HG02840 (cell line): ENCODE measurements at regions not wholly inside any gene's neighbourhood (a gene's known extent, or its start where the extent isn't known, plus 50 kb on each side); places are given as distances from the start of the nearest gene placed in this dataset.

Source experiments
- ATAC-seq: cut with Tn5 transposase; IDR thresholded peaks from one replicate; pipeline ENCODE4 v1.9.1; 2021; ENCODE audit warnings: mild to moderate bottlenecking, moderate library complexity, moderate number of reproducible peaks; ENCODE audit not compliant: unreplicated experiment, low FRiP score

DNA sequence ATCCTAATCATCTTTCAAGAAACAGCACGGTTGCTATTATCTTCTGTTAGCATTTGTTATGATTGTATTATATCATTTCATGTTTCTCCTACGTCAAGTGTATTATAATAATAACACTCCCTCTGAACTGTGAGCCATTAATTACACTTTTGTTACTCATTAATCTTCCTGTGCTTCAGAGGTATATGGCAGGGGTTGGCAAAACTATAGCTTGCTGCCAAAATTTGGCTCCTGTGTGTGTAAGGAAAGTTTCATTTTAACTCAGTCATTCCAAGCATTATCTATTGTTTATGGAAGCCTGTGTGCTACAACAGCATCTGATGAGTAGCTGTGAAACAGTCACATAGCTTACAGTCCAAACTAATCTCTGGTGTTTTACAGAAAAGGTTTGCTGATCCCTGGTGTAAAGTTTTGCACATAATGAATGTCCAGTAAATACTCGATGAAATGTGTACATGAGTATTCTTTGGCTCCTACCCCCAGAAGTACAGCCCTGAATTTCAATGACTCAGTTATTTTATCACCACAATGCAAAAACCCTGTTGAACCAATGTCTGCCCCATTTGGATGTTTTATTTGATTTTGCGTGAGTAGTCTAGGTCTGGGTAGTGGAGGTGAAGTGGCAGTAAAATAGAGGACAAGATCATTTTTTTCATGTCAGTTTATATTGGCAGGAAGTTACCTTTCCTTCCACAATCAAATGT lies 648.2 kb downstream of the MAT2B start:
- ATAC-seq, result no peak

DNA sequence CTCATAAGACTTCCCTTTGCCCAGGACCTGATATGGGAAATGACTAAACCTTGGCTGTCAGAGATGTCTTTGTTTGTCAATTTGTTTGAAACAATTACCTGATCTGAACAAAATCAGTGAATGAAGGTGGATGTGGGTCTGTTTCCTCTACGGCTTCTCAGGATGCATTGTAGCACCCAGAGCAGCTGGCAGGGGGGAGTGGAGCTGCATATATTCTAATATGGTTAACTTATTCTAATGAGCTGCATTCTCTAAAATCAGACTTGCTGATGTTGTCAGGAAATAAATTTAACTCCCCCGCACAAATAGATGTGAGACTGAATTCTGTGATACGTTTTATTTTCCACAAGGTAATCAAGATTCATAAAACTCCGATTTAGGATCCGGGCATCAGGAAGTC lies 665.4 kb downstream of the MAT2B start:
- no peak for ATAC-seq

GRCh38 chr5:164175083-164175482 lies 669.7 kb downstream of the MAT2B start:
- ATAC-seq, result no peak

GRCh38 chr5:164179406-164179805 lies 674.0 kb downstream of the MAT2B start:
- ATAC-seq, result no peak

GRCh38 chr5:164181604-164182003 lies 676.2 kb downstream of the MAT2B start:
- no peak for ATAC-seq

- no peak for ATAC-seq
These were observed 678.7 kb downstream of the MAT2B start for GRCh38 chr5:164184158-164184557.

DNA sequence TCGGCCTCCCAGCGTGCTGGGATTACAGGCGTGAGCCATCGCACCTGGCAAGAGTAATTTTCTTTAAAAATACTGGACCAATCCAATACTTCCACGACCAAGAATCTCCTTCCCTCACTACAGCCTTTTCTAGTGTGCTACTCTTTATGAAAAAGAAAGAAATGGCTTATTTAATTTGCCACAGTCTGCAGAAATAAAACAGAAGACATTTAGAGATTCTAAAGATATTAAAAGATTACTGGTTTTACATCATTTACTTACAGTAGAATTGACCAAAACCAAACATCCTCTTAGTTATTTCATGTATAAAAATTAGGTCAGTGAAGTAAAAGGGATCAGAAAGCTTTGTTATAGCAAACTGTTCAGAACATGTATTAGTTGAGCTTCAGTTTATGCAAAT lies 679.6 kb downstream of the MAT2B start:
- ATAC-seq, result no peak

GRCh38 chr5:164186550-164186949 lies 681.1 kb downstream of the MAT2B start:
- no peak for ATAC-seq

DNA sequence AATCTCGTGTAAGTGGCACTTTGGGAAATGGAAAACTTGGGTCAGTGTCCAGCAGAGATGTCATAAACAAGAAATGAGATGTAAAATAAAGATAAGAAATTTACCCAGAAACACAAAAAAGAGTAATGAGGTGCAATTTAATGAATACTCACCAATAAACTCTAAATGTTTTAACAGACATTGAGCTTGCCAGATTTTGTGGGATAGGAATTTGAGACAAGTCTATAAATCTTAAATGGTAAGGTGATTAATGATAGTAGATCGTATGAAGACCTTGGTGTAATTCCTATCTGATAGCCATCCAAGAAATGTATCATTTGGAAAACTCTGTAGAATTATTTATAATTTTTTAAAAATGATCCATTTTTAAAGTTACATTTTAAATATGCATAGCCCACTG lies 682.4 kb downstream of the MAT2B start:
- ATAC-seq, result no peak

GRCh38 chr5:164188733-164189148 lies 683.3 kb downstream of the MAT2B start:
- ATAC-seq, result no peak

- ATAC-seq, result no peak
These were observed 685.8 kb downstream of the MAT2B start for GRCh38 chr5:164191240-164191639.

- ATAC-seq, result no peak
These were observed 696.9 kb downstream of the MAT2B start for GRCh38 chr5:164202338-164202737.

GRCh38 chr5:164203581-164204225 lies 698.3 kb downstream of the MAT2B start:
- ATAC-seq, result no peak

GRCh38 chr5:164204338-164204946 lies 699.0 kb downstream of the MAT2B start:
- no peak for ATAC-seq

- no peak for ATAC-seq
These were observed 700.8 kb downstream of the MAT2B start for GRCh38 chr5:164206196-164206595.

DNA sequence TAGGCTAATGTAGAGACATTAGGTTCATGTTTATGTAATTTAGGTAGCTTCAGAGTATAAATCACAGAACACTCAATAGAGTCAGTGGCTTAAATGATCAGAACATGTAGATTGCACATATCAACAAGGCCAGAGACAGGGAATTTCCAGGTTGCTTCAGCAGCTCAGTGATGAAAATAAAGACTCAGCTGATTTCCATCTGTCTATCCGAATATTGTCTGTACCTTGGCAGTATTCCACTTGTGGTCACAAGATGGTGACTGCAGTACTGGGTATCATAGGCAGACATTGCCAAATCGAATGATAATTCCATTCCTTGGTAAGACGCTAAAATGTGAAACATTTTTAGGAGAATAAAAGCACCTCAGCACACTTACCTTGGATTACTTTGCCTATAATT lies 702.2 kb downstream of the MAT2B start:
- no peak for ATAC-seq

DNA sequence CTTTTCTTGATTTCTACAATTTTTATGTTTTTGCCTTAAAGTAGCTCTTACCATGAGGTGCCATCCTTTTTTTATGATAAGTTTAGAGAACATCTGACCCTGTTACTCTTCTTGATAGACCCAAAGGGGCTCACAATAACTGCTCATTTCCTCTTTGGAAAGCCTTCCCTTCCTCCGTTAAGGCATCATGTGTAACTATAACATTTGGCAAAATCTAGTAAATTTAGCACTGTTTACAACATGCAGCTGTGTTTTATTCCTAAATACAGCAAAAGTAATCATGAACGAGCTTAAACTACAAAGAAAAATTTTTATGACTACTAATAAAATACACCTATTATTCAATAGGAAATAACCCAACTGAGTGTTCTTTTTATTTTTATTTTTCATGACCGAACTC lies 705.1 kb downstream of the MAT2B start:
- ATAC-seq, result no peak

DNA sequence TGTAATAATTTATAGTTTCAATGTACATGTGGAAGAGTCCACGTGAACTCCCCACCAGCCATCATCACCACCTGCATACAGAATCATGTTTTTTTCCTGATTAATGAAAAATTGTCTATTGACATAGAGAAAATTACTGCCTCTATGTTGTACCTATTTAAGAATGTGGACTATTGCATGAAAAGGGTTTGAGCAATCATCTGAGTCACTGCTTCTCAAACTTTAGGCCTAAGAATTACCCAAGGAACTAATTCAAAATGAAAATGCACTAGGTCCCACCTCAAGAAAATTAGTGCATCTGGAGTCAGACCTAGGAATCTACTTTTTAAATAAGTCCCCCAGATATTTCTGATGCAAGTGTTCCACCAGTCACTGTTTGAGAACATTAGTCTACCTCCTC lies 709.3 kb downstream of the MAT2B start:
- ATAC-seq, result no peak

DNA sequence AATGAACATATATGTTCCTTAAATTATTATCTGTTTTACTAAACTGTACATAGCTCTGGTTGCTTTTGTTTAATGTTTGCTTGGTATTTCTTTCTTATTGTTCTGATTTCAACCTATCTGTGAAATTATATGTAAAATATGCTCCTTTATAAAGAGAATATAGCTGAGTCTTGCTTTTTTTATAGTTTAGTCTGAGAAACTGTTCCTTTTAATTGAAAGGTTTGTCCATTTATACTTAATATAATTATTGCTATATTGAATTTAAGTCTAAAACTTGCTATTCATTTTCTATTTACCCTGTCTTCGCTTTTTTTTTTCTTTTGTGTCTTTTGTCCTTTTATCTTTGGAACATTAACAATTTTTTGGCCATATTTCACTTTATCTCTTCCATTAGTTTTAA lies 712.0 kb downstream of the MAT2B start:
- ATAC-seq, result no peak

- ATAC-seq, result no peak
These were observed 715.1 kb downstream of the MAT2B start for GRCh38 chr5:164220522-164220921.

GRCh38 chr5:164224236-164224635 lies 718.8 kb downstream of the MAT2B start:
- ATAC-seq, result no peak

- ATAC-seq, result no peak
These were observed 719.4 kb downstream of the MAT2B start for GRCh38 chr5:164224772-164225171.
